GF-D8 (cell line): ENCODE measurements at regions not wholly inside any gene's neighbourhood (a gene's known extent, or its start where the extent isn't known, plus 50 kb on each side); places are given as distances from the start of the nearest gene placed in this dataset.
A peak's percentile ranks its signal among the peaks of the same experiment; 100 is the strongest.
"Not testable (repeated sequence)": the region's sequence is repeated elsewhere in the genome, so short reads cannot be mapped to it uniquely, and the experiment has no call there.

Experiments
- DNase-seq: peaks from one replicate; lab custom pipeline; 2025; lab: John Stamatoyannopoulos, UW

GRCh38 chr5:155711882-155712281 is 615.1 kb upstream of the SGCD start:
- peak; percentile 4 for DNase-seq

GRCh38 chr5:155714435-155714834 is 612.5 kb upstream of the SGCD start:
- not testable (repeated sequence) for DNase-seq

- no peak for DNase-seq
These were observed 600.7 kb upstream of the SGCD start for GRCh38 chr5:155726267-155726666.

GRCh38 chr5:155727512-155728145 is 599.3 kb upstream of the SGCD start:
- DNase-seq: no peak

GRCh38 chr5:155728146-155728856 is 598.7 kb upstream of the SGCD start:
- DNase-seq: no peak

GRCh38 chr5:155728857-155729683 is 597.9 kb upstream of the SGCD start:
- DNase-seq: no peak

GRCh38 chr5:155729684-155730059 is 597.3 kb upstream of the SGCD start:
- no peak for DNase-seq

- no peak for DNase-seq
These were observed 594.2 kb upstream of the SGCD start for GRCh38 chr5:155732587-155733376.

- DNase-seq: no peak
These were observed 593.0 kb upstream of the SGCD start for GRCh38 chr5:155733935-155734334.

GRCh38 chr5:155735388-155735787 is 591.6 kb upstream of the SGCD start:
- DNase-seq: no peak

GRCh38 chr5:155738616-155739015 is 588.3 kb upstream of the SGCD start:
- DNase-seq: no peak

- DNase-seq: no peak
These were observed 580.5 kb upstream of the SGCD start for GRCh38 chr5:155746367-155747038.

- no peak for DNase-seq
These were observed 576.9 kb upstream of the SGCD start for GRCh38 chr5:155750101-155750500.

- no peak for DNase-seq
These were observed 576.4 kb upstream of the SGCD start for GRCh38 chr5:155750571-155750970.

GRCh38 chr5:155753943-155754581 is 572.9 kb upstream of the SGCD start:
- no peak for DNase-seq

- DNase-seq: no peak
These were observed 567.7 kb upstream of the SGCD start for GRCh38 chr5:155759252-155759651.

- DNase-seq: no peak
These were observed 567.0 kb upstream of the SGCD start for GRCh38 chr5:155759984-155760383.

GRCh38 chr5:155761502-155761901 is 565.5 kb upstream of the SGCD start:
- no peak for DNase-seq

- DNase-seq: no peak
These were observed 561.2 kb upstream of the SGCD start for GRCh38 chr5:155765715-155766114.

- DNase-seq: no peak
These were observed 559.5 kb upstream of the SGCD start for GRCh38 chr5:155767470-155767869.

- DNase-seq: no peak
These were observed 558.6 kb upstream of the SGCD start for GRCh38 chr5:155768332-155768731.
